ENCODE measurements at regions not wholly inside any gene's neighbourhood (a gene's known extent, or its start where the extent isn't known, plus 50 kb on each side); places are given as distances from the start of the nearest gene placed in this dataset.

GRCh38 chr2:212736385-212736726 is 197.8 kb upstream of the ERBB4 start:
- Histone ChIP-seq H3K27me3 (replicated peaks; ENCODE audit: insufficient read depth, low read depth, low read length, poor library complexity) (no peaks in the 10 kb centered on the region), H3K27ac (ENCODE audit: low read depth, low read length, poor library complexity, severe bottlenecking) (no peak overlapping the region), H3K4me3 (ENCODE audit: low read depth, low read length, poor library complexity, severe bottlenecking) (no peak overlapping the region), H3K36me3 (ENCODE audit: insufficient read depth, low read length, poor library complexity, severe bottlenecking) (no peaks in the 10 kb centered on the region), H3K9me3 (ENCODE audit: low read depth, low read length, poor library complexity, severe bottlenecking) (no peaks in the 10 kb centered on the region), H3K4me1 (ENCODE audit: insufficient read depth, low read length, poor library complexity, severe bottlenecking) (no peaks in the 10 kb centered on the region)
- TF ChIP-seq CTCF (conservative IDR thresholded peaks at IDR 0.05; ENCODE audit: low read depth, low read length) (no peak), EZH2 (IDR thresholded peaks at IDR 0.05; ENCODE audit: borderline replicate concordance, low read depth, low read length, poor library complexity, severe bottlenecking) (no peak)
- no peak for DNase-seq (ENCODE audit: low spot score)
- POLR2A ChIA-PET (ENCODE audit: low non-redundant PET), result no interaction called here
- no TSS peak for BruUV-seq (replicated peaks)
- intact Hi-C loops (cut with micrococcal nuclease; ENCODE audit: unreplicated experiment), result no loop called here
- CTCF ChIA-PET, result no interaction called here

GRCh38 chr2:212733273-212733672 is 194.7 kb upstream of the ERBB4 start:
- H3K4me3 ChIP-seq (ENCODE audit: low read depth, low read length, poor library complexity, severe bottlenecking), result no peak overlapping the region
- no peak for DNase-seq (ENCODE audit: low spot score)
- H3K4me1 ChIP-seq (ENCODE audit: insufficient read depth, low read length, poor library complexity, severe bottlenecking), result no peaks in the 10 kb centered on the region
- no TSS peak for BruUV-seq (replicated peaks)
- no peaks in the 10 kb centered on the region for H3K36me3 ChIP-seq (ENCODE audit: insufficient read depth, low read length, poor library complexity, severe bottlenecking)
- intact Hi-C loops (cut with micrococcal nuclease; ENCODE audit: unreplicated experiment), result no loop called here
- H3K27me3 ChIP-seq (replicated peaks; ENCODE audit: insufficient read depth, low read depth, low read length, poor library complexity), result no peaks in the 10 kb centered on the region
- no peak overlapping the region for H3K27ac ChIP-seq (ENCODE audit: low read depth, low read length, poor library complexity, severe bottlenecking)
- POLR2A ChIA-PET (ENCODE audit: low non-redundant PET), result no interaction called here
- CTCF ChIA-PET, result no interaction called here
- no peaks in the 10 kb centered on the region for H3K9me3 ChIP-seq (ENCODE audit: low read depth, low read length, poor library complexity, severe bottlenecking)
- TF ChIP-seq EZH2 (IDR thresholded peaks at IDR 0.05; ENCODE audit: borderline replicate concordance, low read depth, low read length, poor library complexity, severe bottlenecking) (no peak), CTCF (conservative IDR thresholded peaks at IDR 0.05; ENCODE audit: low read depth, low read length) (no peak)

GRCh38 chr2:212732860-212733259 is 194.3 kb upstream of the ERBB4 start:
- H3K9me3 ChIP-seq (ENCODE audit: low read depth, low read length, poor library complexity, severe bottlenecking), result no peaks in the 10 kb centered on the region

More at GRCh38 chr2:212732860-212733259, 194.3 kb upstream of the ERBB4 start:
- DNase-seq (ENCODE audit: low spot score), result no peak
- TF ChIP-seq EZH2 (IDR thresholded peaks at IDR 0.05; ENCODE audit: borderline replicate concordance, low read depth, low read length, poor library complexity, severe bottlenecking) (no peak), CTCF (conservative IDR thresholded peaks at IDR 0.05; ENCODE audit: low read depth, low read length) (no peak)
- ChIA-PET POLR2A (ENCODE audit: low non-redundant PET) (no interaction called here), CTCF (no interaction called here)
- intact Hi-C loops (cut with micrococcal nuclease; ENCODE audit: unreplicated experiment), result no loop called here
- no peaks in the 10 kb centered on the region for H3K27me3 ChIP-seq (replicated peaks; ENCODE audit: insufficient read depth, low read depth, low read length, poor library complexity)
- no peak overlapping the region for H3K4me3 ChIP-seq (ENCODE audit: low read depth, low read length, poor library complexity, severe bottlenecking)
- H3K36me3 ChIP-seq (ENCODE audit: insufficient read depth, low read length, poor library complexity, severe bottlenecking), result no peaks in the 10 kb centered on the region
- no TSS peak for BruUV-seq (replicated peaks)
- no peaks in the 10 kb centered on the region for H3K4me1 ChIP-seq (ENCODE audit: insufficient read depth, low read length, poor library complexity, severe bottlenecking)
- no peak overlapping the region for H3K27ac ChIP-seq (ENCODE audit: low read depth, low read length, poor library complexity, severe bottlenecking)

Data from A673 (cell line).